UCSD-AML1 (cell line): ENCODE measurements at regions not wholly inside any gene's neighbourhood (a gene's known extent, or its start where the extent isn't known, plus 50 kb on each side); places are given as distances from the start of the nearest gene placed in this dataset.

Experiments used
- DNase-seq: peaks from one replicate; lab custom pipeline; 2025; ENCODE audit not compliant: unreplicated experiment; lab: John Stamatoyannopoulos, UW

- DNase-seq: no peak
These were observed 108.9 kb upstream of the CDC42EP3 start for GRCh38 chr2:37780387-37780676.

GRCh38 chr2:37781028-37781427 lies 109.6 kb upstream of the CDC42EP3 start:
- DNase-seq: no peak

- DNase-seq: no peak
These were observed 110.8 kb upstream of the CDC42EP3 start for GRCh38 chr2:37782155-37782673.

- no peak for DNase-seq
These were observed 111.4 kb upstream of the CDC42EP3 start for GRCh38 chr2:37782721-37783371.

GRCh38 chr2:37783545-37783944 lies 112.1 kb upstream of the CDC42EP3 start:
- DNase-seq: no peak

- DNase-seq: no peak
These were observed 112.8 kb upstream of the CDC42EP3 start for GRCh38 chr2:37784071-37784758.

- DNase-seq: no peak
These were observed 113.3 kb upstream of the CDC42EP3 start for GRCh38 chr2:37784759-37785149.

GRCh38 chr2:37786191-37786698 lies 114.8 kb upstream of the CDC42EP3 start:
- no peak for DNase-seq

GRCh38 chr2:37786854-37787253 lies 115.4 kb upstream of the CDC42EP3 start:
- no peak for DNase-seq

- DNase-seq: no peak
These were observed 117.3 kb upstream of the CDC42EP3 start for GRCh38 chr2:37788602-37789209.

- DNase-seq: no peak
These were observed 118.6 kb upstream of the CDC42EP3 start for GRCh38 chr2:37790019-37790418.

- no peak for DNase-seq
These were observed 119.0 kb upstream of the CDC42EP3 start for GRCh38 chr2:37790462-37790861.

- no peak for DNase-seq
These were observed 120.9 kb upstream of the CDC42EP3 start for GRCh38 chr2:37792366-37792765.

- no peak for DNase-seq
These were observed 121.6 kb upstream of the CDC42EP3 start for GRCh38 chr2:37793004-37793403.

- no peak for DNase-seq
These were observed 123.3 kb upstream of the CDC42EP3 start for GRCh38 chr2:37794717-37795116.

GRCh38 chr2:37795456-37795855 lies 124.0 kb upstream of the CDC42EP3 start:
- DNase-seq: no peak

GRCh38 chr2:37795938-37796337 lies 124.5 kb upstream of the CDC42EP3 start:
- DNase-seq: no peak

- no peak for DNase-seq
These were observed 125.0 kb upstream of the CDC42EP3 start for GRCh38 chr2:37796481-37796880.

GRCh38 chr2:37797081-37797480 lies 125.6 kb upstream of the CDC42EP3 start:
- no peak for DNase-seq

- no peak for DNase-seq
These were observed 126.6 kb upstream of the RMDN2 start for GRCh38 chr2:37798315-37799005.

GRCh38 chr2:37800176-37800858 lies 124.8 kb upstream of the RMDN2 start:
- no peak for DNase-seq
